ENCODE measurements at regions not wholly inside any gene's neighbourhood (a gene's known extent, or its start where the extent isn't known, plus 50 kb on each side); places are given as distances from the start of the nearest gene placed in this dataset.
"Not testable (repeated sequence)": the region's sequence is repeated elsewhere in the genome, so short reads cannot be mapped to it uniquely, and the experiment has no call there.

GRCh38 chr6:68235326-68235784 lies 399.7 kb upstream of the ADGRB3 start:
- H3K27me3 ChIP-seq (replicated peaks; ENCODE audit: control insufficient read depth, insufficient read depth, low read length) = no peaks in the 10 kb centered on the region
- TF ChIP-seq, protein P1, sequence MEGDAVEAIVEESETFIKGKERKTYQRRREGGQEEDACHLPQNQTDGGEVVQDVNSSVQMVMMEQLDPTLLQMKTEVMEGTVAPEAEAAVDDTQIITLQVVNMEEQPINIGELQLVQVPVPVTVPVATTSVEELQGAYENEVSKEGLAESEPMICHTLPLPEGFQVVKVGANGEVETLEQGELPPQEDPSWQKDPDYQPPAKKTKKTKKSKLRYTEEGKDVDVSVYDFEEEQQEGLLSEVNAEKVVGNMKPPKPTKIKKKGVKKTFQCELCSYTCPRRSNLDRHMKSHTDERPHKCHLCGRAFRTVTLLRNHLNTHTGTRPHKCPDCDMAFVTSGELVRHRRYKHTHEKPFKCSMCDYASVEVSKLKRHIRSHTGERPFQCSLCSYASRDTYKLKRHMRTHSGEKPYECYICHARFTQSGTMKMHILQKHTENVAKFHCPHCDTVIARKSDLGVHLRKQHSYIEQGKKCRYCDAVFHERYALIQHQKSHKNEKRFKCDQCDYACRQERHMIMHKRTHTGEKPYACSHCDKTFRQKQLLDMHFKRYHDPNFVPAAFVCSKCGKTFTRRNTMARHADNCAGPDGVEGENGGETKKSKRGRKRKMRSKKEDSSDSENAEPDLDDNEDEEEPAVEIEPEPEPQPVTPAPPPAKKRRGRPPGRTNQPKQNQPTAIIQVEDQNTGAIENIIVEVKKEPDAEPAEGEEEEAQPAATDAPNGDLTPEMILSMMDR (IDR thresholded peaks at IDR 0.05; ENCODE audit: insufficient read depth, low read length, poor library complexity, severe bottlenecking) = no peak
- no peak for DNase-seq (ENCODE audit: extremely low read depth, insufficient read length)

DNA sequence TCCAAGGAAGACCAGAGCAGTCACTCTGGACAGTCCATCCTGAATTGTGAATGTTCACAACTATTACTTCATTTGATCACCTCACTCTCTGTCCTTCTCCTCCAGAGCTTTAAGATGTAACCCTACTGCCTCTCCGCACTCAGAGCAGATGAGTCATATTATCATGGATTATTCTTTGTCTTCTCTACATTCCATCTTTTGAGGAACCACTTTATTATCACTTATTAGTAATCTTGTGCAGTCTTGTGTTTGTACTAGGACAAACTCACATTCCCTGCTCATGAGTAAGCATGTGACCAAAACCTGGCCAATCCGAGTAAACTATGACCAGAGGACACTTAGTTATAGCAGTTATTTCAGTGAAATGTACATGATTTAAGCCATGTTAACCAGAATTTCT lies 401.5 kb upstream of the ADGRB3 start:
- no peak for DNase-seq (ENCODE audit: extremely low read depth, insufficient read length)
- TF ChIP-seq, protein P1 (IDR thresholded peaks at IDR 0.05; ENCODE audit: insufficient read depth, low read length, poor library complexity, severe bottlenecking) = no peak
- no peaks in the 10 kb centered on the region for H3K27me3 ChIP-seq (replicated peaks; ENCODE audit: control insufficient read depth, insufficient read depth, low read length)
- no peaks in the 10 kb centered on the region for H3K36me3 ChIP-seq (ENCODE audit: control insufficient read depth, insufficient read depth, low read length)
- H3K4me3 ChIP-seq (replicated peaks; ENCODE audit: low read depth, low read length) = no peak overlapping the region

More at GRCh38 chr6:68235326-68235784, 399.7 kb upstream of the ADGRB3 start:
- no peak overlapping the region for H3K4me3 ChIP-seq (replicated peaks; ENCODE audit: low read depth, low read length)
- H3K36me3 ChIP-seq (ENCODE audit: control insufficient read depth, insufficient read depth, low read length) = no peaks in the 10 kb centered on the region

GRCh38 chr6:68229566-68229965 lies 405.5 kb upstream of the ADGRB3 start:
- TF ChIP-seq, protein P1 (IDR thresholded peaks at IDR 0.05; ENCODE audit: insufficient read depth, low read length, poor library complexity, severe bottlenecking) = no peak
- H3K4me3 ChIP-seq (replicated peaks; ENCODE audit: low read depth, low read length) = no peak overlapping the region
- no peak for DNase-seq (ENCODE audit: extremely low read depth, insufficient read length)
- H3K36me3 ChIP-seq (ENCODE audit: control insufficient read depth, insufficient read depth, low read length) = no peaks in the 10 kb centered on the region
- no peaks in the 10 kb centered on the region for H3K27me3 ChIP-seq (replicated peaks; ENCODE audit: control insufficient read depth, insufficient read depth, low read length)

GRCh38 chr6:68226460-68226859 lies 408.6 kb upstream of the ADGRB3 start:
- Histone ChIP-seq H3K4me3 (replicated peaks; ENCODE audit: low read depth, low read length) (no peak overlapping the region), H3K27me3 (replicated peaks; ENCODE audit: control insufficient read depth, insufficient read depth, low read length) (no peaks in the 10 kb centered on the region), H3K36me3 (ENCODE audit: control insufficient read depth, insufficient read depth, low read length) (no peaks in the 10 kb centered on the region)
- TF ChIP-seq, protein P1 (IDR thresholded peaks at IDR 0.05; ENCODE audit: insufficient read depth, low read length, poor library complexity, severe bottlenecking) = peak; percentile 34
- DNase-seq (ENCODE audit: extremely low read depth, insufficient read length) = no peak

GRCh38 chr6:68225729-68226128 lies 409.4 kb upstream of the ADGRB3 start:
- Histone ChIP-seq H3K27me3 (replicated peaks; ENCODE audit: control insufficient read depth, insufficient read depth, low read length) (no peaks in the 10 kb centered on the region), H3K36me3 (ENCODE audit: control insufficient read depth, insufficient read depth, low read length) (no peaks in the 10 kb centered on the region), H3K4me3 (replicated peaks; ENCODE audit: low read depth, low read length) (no peak overlapping the region)
- DNase-seq (ENCODE audit: extremely low read depth, insufficient read length) = no peak
- TF ChIP-seq, protein P1 (IDR thresholded peaks at IDR 0.05; ENCODE audit: insufficient read depth, low read length, poor library complexity, severe bottlenecking) = no peak

- H3K36me3 ChIP-seq (ENCODE audit: control insufficient read depth, insufficient read depth, low read length) = no peaks in the 10 kb centered on the region
- no peak for DNase-seq (ENCODE audit: extremely low read depth, insufficient read length)
- no peak overlapping the region for H3K4me3 ChIP-seq (replicated peaks; ENCODE audit: low read depth, low read length)
- H3K27me3 ChIP-seq (replicated peaks; ENCODE audit: control insufficient read depth, insufficient read depth, low read length) = no peaks in the 10 kb centered on the region
- TF ChIP-seq, protein P1 (IDR thresholded peaks at IDR 0.05; ENCODE audit: insufficient read depth, low read length, poor library complexity, severe bottlenecking) = no peak
Observed at GRCh38 chr6:68211242-68211795, 423.8 kb upstream of the ADGRB3 start.

DNA sequence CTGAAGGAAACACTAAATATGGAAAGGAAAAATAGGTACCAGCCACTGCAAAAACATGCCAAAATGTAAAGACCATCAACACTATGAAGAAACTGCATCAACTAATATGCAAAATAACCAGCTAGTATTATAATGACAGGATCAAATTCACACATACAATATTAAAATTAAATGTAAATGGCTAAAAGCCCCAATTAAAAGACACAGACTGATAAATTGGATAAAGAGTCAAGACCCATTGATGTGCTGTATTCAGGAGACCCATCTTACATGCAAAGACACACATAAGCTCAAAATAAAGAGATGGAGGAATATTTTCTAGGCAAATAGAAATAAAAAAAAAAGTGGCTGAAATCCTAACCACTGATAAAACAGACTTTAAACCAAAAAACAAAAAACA lies 427.5 kb upstream of the ADGRB3 start:
- not testable (repeated sequence) for DNase-seq (ENCODE audit: extremely low read depth, insufficient read length); H3K36me3 ChIP-seq (ENCODE audit: control insufficient read depth, insufficient read depth, low read length); H3K4me3 ChIP-seq (replicated peaks; ENCODE audit: low read depth, low read length); H3K27me3 ChIP-seq (replicated peaks; ENCODE audit: control insufficient read depth, insufficient read depth, low read length)
